ENCODE measurements at regions not wholly inside any gene's neighbourhood (a gene's known extent, or its start where the extent isn't known, plus 50 kb on each side); places are given as distances from the start of the nearest gene placed in this dataset.

GRCh38 chr3:148070041-148070440 is 627.7 kb upstream of the AGTR1 start:
- no peaks in the 10 kb centered on the region for H3K27me3 ChIP-seq (replicated peaks in 1 of 2; ENCODE audit: control insufficient read depth in 2 of 2, insufficient read depth in 2 of 2, low read length in 1 of 2)
- no peaks in the 10 kb centered on the region for H3K36me3 ChIP-seq (ENCODE audit: control insufficient read depth in 2 of 2, insufficient read depth in 2 of 2, low read length in 1 of 2)
- ATAC-seq (no peak), FAIRE-seq (no peak), DNase-seq (ENCODE audit: low read depth, low spot score) (no peak)
- 47% methylated on average over 3 of the region's 3 CpGs for WGBS (ENCODE audit: insufficient coverage, insufficient replicate concordance, low lambda C conversion rate, missing lambda C conversion rate)
- no peaks in the 10 kb centered on the region for H3K79me2 ChIP-seq (ENCODE audit: control insufficient read depth, insufficient read depth, low read length)
- no peaks in the 10 kb centered on the region for H3K4me1 ChIP-seq (ENCODE audit: control insufficient read depth, insufficient read depth, low read length)
- no peaks in the 10 kb centered on the region for H3K9me3 ChIP-seq (replicated peaks; ENCODE audit: control insufficient read depth, insufficient read depth, low read length)
- ChIA-PET RAD21 (ENCODE audit: unreplicated experiment) (no interaction called here), POLR2A (no interaction called here), SMC1A (ENCODE audit: uncharacterized antibody, unreplicated experiment) (interaction anchor here (0.6 to 6.1 kb wide), 3 partner anchors 14 to 445 kb away, joined by 3 to 30 read pairs (median 3); no protein-coding TSS in a partner anchor), CTCF (interaction anchor here (3.4 kb wide), 1 partner anchor 8 kb away, joined by 22 read pairs; no protein-coding TSS in a partner anchor)
- no peak overlapping the region for H2AFZ ChIP-seq (ENCODE audit: control insufficient read depth, low read depth, low read length)
- H3K4me3 ChIP-seq: no peak overlapping the region
- no peaks in the 10 kb centered on the region for H4K20me1 ChIP-seq (ENCODE audit: control insufficient read depth, insufficient read depth)
- H3K4me2 ChIP-seq (ENCODE audit: control insufficient read depth, insufficient read depth): no peak overlapping the region
- BruUV-seq (replicated peaks): no TSS peak
- in situ Hi-C loops (cut with MboI): no loop called here
- intact Hi-C loops (cut with micrococcal nuclease; ENCODE audit: unreplicated experiment): loop anchor here (10.0 kb wide), 1 partner anchor 455 kb away; no protein-coding TSS in a partner anchor
- H3K9ac ChIP-seq (ENCODE audit: control insufficient read depth, insufficient read depth, low read length): no peak overlapping the region
- H3K27ac ChIP-seq (ENCODE audit: control insufficient read depth, insufficient read depth): no peak overlapping the region
- TF ChIP-seq SUPT20H (IDR thresholded peaks at IDR 0.05; ENCODE audit: borderline replicate concordance, control insufficient read depth, low read depth, low read length) (no peak), SKIL (IDR thresholded peaks at IDR 0.05; ENCODE audit: low read depth, poor library complexity, severe bottlenecking) (no peak), DPF2 (IDR thresholded peaks at IDR 0.05) (no peak), NRF1 (conservative IDR thresholded peaks at IDR 0.05; ENCODE audit: low read depth, low read length) (no peak), NR2F1 (conservative IDR thresholded peaks at IDR 0.05) (no peak), NKRF (conservative IDR thresholded peaks at IDR 0.05) (no peak), EED (IDR thresholded peaks at IDR 0.05; ENCODE audit: low read depth) (no peak), SPI1 (IDR thresholded peaks at IDR 0.05; ENCODE audit: borderline replicate concordance, insufficient read depth, low read depth, low read length) (no peak), NFYA (IDR thresholded peaks at IDR 0.05; ENCODE audit: borderline replicate concordance, low read depth, low read length) (no peak), USF1 (IDR thresholded peaks at IDR 0.05; ENCODE audit: borderline replicate concordance, extremely low read length, insufficient read depth, low read depth, low read length) (no peak), EP300 (IDR thresholded peaks at IDR 0.05; ENCODE audit: borderline replicate concordance in 1 of 2, control insufficient read depth in 1 of 2, low read depth in 2 of 2, low read length in 2 of 2) (no peak), ATF2 (IDR thresholded peaks at IDR 0.05; ENCODE audit: low read length) (no peak), HCFC1 (IDR thresholded peaks at IDR 0.05; ENCODE audit: low read length) (no peak), CBX5 (IDR thresholded peaks at IDR 0.05; ENCODE audit: low read depth) (no peak), MLLT1 (IDR thresholded peaks at IDR 0.05) (no peak), JUND (IDR thresholded peaks at IDR 0.05; ENCODE audit: low read depth, low read length) (no peak), ZNF622 (IDR thresholded peaks at IDR 0.05) (no peak)
